ENCODE measurements at regions not wholly inside any gene's neighbourhood (a gene's known extent, or its start where the extent isn't known, plus 50 kb on each side); places are given as distances from the start of the nearest gene placed in this dataset.

DNA sequence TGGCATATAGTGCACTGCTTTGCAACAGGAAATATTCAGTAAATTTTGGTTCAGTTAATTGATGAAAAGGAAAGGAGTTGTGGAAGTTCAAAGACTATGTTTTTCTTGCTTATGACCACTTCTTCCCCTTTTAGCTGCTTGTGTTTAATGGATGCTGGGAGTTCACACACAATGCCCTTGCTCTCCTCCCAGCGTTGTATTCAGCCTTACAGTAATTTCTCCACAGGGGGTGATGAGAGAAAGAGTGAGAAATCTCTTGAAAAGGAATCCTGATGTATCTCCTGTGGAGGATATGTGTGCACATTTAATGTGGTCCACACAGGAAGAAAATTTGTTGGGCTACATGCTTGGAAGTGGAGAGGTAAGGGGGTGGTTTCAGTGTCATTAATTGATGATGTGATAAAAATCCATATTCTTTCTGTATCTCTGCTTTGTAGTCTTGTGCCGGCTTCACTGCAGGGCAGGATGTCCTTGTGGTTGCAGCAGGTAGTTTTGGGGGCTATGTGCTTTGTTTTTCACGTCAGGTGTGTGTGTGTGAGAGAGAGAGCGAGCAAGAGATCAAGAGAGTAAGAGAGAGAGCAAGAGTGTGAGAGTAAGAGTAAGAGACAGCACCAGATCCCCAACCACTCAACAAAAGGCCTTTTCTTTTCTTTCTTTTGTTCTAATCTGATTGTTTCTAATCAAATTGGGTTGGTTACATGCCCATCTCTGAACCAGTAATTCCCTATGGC is 204.4 kb downstream of the RWDD3 start:
- no peak for TF ChIP-seq GABPA (IDR thresholded peaks at IDR 0.05; ENCODE audit: low read depth)
- TF ChIP-seq, protein P1, sequence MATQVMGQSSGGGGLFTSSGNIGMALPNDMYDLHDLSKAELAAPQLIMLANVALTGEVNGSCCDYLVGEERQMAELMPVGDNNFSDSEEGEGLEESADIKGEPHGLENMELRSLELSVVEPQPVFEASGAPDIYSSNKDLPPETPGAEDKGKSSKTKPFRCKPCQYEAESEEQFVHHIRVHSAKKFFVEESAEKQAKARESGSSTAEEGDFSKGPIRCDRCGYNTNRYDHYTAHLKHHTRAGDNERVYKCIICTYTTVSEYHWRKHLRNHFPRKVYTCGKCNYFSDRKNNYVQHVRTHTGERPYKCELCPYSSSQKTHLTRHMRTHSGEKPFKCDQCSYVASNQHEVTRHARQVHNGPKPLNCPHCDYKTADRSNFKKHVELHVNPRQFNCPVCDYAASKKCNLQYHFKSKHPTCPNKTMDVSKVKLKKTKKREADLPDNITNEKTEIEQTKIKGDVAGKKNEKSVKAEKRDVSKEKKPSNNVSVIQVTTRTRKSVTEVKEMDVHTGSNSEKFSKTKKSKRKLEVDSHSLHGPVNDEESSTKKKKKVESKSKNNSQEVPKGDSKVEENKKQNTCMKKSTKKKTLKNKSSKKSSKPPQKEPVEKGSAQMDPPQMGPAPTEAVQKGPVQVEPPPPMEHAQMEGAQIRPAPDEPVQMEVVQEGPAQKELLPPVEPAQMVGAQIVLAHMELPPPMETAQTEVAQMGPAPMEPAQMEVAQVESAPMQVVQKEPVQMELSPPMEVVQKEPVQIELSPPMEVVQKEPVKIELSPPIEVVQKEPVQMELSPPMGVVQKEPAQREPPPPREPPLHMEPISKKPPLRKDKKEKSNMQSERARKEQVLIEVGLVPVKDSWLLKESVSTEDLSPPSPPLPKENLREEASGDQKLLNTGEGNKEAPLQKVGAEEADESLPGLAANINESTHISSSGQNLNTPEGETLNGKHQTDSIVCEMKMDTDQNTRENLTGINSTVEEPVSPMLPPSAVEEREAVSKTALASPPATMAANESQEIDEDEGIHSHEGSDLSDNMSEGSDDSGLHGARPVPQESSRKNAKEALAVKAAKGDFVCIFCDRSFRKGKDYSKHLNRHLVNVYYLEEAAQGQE (IDR thresholded peaks at IDR 0.05; ENCODE audit: insufficient replicate concordance, low read depth): no peak
- TF ChIP-seq, protein P2, sequence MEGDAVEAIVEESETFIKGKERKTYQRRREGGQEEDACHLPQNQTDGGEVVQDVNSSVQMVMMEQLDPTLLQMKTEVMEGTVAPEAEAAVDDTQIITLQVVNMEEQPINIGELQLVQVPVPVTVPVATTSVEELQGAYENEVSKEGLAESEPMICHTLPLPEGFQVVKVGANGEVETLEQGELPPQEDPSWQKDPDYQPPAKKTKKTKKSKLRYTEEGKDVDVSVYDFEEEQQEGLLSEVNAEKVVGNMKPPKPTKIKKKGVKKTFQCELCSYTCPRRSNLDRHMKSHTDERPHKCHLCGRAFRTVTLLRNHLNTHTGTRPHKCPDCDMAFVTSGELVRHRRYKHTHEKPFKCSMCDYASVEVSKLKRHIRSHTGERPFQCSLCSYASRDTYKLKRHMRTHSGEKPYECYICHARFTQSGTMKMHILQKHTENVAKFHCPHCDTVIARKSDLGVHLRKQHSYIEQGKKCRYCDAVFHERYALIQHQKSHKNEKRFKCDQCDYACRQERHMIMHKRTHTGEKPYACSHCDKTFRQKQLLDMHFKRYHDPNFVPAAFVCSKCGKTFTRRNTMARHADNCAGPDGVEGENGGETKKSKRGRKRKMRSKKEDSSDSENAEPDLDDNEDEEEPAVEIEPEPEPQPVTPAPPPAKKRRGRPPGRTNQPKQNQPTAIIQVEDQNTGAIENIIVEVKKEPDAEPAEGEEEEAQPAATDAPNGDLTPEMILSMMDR (IDR thresholded peaks at IDR 0.05; ENCODE audit: insufficient read depth, low read length): no peak
- TF ChIP-seq SPI1 (IDR thresholded peaks at IDR 0.05; ENCODE audit: borderline replicate concordance, low read depth): no peak
- TF ChIP-seq POLR2AphosphoS5 (IDR thresholded peaks at IDR 0.05; ENCODE audit: low read depth): no peak
- Histone ChIP-seq H3K4me3 (replicated peaks; ENCODE audit: insufficient read depth, low read length) (no peak overlapping the region), H3K27me3 (ENCODE audit: insufficient read depth, poor library complexity, severe bottlenecking) (peaks cover 2% of the 10 kb centered on the region), H3K27ac (replicated peaks) (no peak overlapping the region)
- no peak for DNase-seq (ENCODE audit: low read depth in 1 of 2, low spot score in 1 of 2)

DNA sequence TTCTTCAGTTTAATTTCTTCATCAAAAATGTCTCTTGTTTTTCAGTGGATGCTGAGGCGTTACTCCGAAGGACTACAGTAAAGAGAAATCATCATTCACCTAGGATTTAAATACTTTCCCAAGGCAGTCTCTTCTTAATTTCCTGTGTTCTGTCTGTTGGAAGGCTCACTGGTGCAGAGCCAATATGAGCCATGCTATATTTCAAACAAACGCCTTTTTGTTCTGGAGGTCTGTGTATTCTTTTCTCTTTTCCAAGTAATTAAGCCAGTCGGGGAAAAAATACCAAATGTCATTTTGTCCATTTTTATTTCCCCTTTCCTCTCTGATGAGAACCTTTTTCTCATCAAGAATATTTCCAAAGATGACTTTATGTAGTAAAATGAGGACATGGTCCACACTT is 206.5 kb downstream of the RWDD3 start:
- H3K27ac ChIP-seq (replicated peaks): no peak overlapping the region
- H3K4me3 ChIP-seq (replicated peaks; ENCODE audit: insufficient read depth, low read length): no peak overlapping the region
- DNase-seq (ENCODE audit: low read depth in 1 of 2, low spot score in 1 of 2): no peak
- peaks cover 2% of the 10 kb centered on the region for H3K27me3 ChIP-seq (ENCODE audit: insufficient read depth, poor library complexity, severe bottlenecking)
- TF ChIP-seq SPI1 (IDR thresholded peaks at IDR 0.05; ENCODE audit: borderline replicate concordance, low read depth) (no peak), POLR2AphosphoS5 (IDR thresholded peaks at IDR 0.05; ENCODE audit: low read depth) (no peak), GABPA (IDR thresholded peaks at IDR 0.05; ENCODE audit: low read depth) (no peak)
- TF ChIP-seq, protein P2 (IDR thresholded peaks at IDR 0.05; ENCODE audit: insufficient read depth, low read length): no peak
- TF ChIP-seq, protein P1 (IDR thresholded peaks at IDR 0.05; ENCODE audit: insufficient replicate concordance, low read depth): no peak

DNA sequence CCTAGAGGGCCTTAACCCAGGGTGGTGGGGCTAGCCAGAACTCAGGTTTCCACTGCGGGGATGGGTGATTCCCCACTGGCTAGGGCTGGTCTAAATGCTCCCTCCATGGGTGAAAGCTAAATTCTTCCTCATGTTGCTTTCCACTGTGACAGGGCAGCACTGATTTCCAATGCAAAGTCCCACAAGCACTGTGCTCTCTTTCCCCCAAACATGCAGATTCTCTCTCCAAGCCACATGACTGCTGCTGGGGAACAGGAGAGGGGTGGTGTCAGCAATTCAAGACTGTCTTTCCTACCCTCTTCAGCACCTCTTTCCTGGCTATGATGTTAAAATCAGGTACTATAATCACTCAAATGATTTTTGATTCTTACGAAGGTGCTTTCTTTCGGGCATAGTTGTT is 215.5 kb downstream of the RWDD3 start:
- TF ChIP-seq POLR2AphosphoS5 (IDR thresholded peaks at IDR 0.05; ENCODE audit: low read depth) (no peak), SPI1 (IDR thresholded peaks at IDR 0.05; ENCODE audit: borderline replicate concordance, low read depth) (no peak), GABPA (IDR thresholded peaks at IDR 0.05; ENCODE audit: low read depth) (no peak)
- TF ChIP-seq, protein P2 (IDR thresholded peaks at IDR 0.05; ENCODE audit: insufficient read depth, low read length): no peak
- TF ChIP-seq, protein P1 (IDR thresholded peaks at IDR 0.05; ENCODE audit: insufficient replicate concordance, low read depth): no peak
- H3K4me3 ChIP-seq (replicated peaks; ENCODE audit: insufficient read depth, low read length): no peak overlapping the region
- H3K27ac ChIP-seq (replicated peaks): no peak overlapping the region
- DNase-seq (ENCODE audit: low read depth in 1 of 2, low spot score in 1 of 2): no peak
- H3K27me3 ChIP-seq (ENCODE audit: insufficient read depth, poor library complexity, severe bottlenecking): no peaks in the 10 kb centered on the region
